ENCODE measurements at regions not wholly inside any gene's neighbourhood (a gene's known extent, or its start where the extent isn't known, plus 50 kb on each side); places are given as distances from the start of the nearest gene placed in this dataset.

- Histone ChIP-seq H3K27ac (ENCODE audit: low read length) (no peak overlapping the region), H3K9ac (ENCODE audit: low read depth, low read length) (no peak overlapping the region), H3K4me3 (ENCODE audit: low read length) (no peak overlapping the region), H3K9me3 (ENCODE audit: insufficient read depth, low read depth, low read length) (peaks cover 8% of the 10 kb centered on the region), H3K4me1 (ENCODE audit: insufficient read depth, low read length) (no peaks in the 10 kb centered on the region), H3K27me3 (ENCODE audit: insufficient read depth, low read length) (no peaks in the 10 kb centered on the region), H3K36me3 (ENCODE audit: insufficient read depth, low read depth, low read length) (no peaks in the 10 kb centered on the region)
These were observed 672.1 kb upstream of the RIOK2 start for GRCh38 chr5:97854871-97855762.

DNA sequence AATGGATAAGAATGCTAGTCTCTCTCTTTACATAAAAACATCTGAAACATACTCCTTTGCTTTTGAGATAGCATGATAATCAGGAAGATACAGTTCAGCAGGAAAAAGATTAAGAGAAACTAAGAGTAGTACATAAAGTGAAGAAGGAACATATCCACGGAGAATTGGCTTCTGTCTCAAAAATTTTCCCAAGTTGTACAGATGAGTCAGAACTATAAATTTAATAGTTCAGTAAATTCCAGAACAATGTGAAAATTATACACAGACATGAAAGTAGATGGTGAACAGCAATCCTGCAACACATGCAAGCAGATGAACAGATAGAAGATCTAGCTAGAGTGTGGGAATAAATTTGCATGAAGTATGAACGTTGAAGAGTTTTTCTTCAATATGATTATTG lies 691.4 kb upstream of the RIOK2 start:
- Histone ChIP-seq H3K36me3 (ENCODE audit: insufficient read depth, low read depth, low read length) (no peaks in the 10 kb centered on the region), H3K4me1 (ENCODE audit: insufficient read depth, low read length) (no peaks in the 10 kb centered on the region), H3K9ac (ENCODE audit: low read depth, low read length) (no peak overlapping the region), H3K27me3 (ENCODE audit: insufficient read depth, low read length) (no peaks in the 10 kb centered on the region), H3K9me3 (ENCODE audit: insufficient read depth, low read depth, low read length) (no peaks in the 10 kb centered on the region), H3K27ac (ENCODE audit: low read length) (no peak overlapping the region), H3K4me3 (ENCODE audit: low read length) (no peak overlapping the region)

DNA sequence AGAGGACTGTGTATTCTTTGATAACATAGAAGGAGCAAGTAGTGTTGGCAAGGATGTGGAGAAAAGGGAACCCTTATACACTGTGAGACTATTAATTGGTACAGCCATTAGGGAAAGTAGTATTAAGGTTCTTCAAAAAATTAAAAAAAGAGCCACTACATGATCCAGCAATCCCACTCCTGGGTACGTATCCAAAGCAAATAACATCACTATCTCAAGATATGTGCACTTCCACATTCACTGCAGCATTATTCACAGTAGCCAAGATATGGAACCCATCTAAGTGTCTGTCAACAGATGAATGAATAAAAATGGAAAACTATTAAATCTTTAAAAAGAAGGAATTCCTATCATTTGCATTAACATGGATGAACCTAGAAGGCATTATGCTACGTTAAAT lies 693.2 kb upstream of the RIOK2 start:
- Histone ChIP-seq H3K4me3 (ENCODE audit: low read length) (no peak overlapping the region), H3K4me1 (ENCODE audit: insufficient read depth, low read length) (no peaks in the 10 kb centered on the region), H3K27ac (ENCODE audit: low read length) (no peak overlapping the region), H3K9ac (ENCODE audit: low read depth, low read length) (no peak overlapping the region), H3K9me3 (ENCODE audit: insufficient read depth, low read depth, low read length) (no peaks in the 10 kb centered on the region), H3K36me3 (ENCODE audit: insufficient read depth, low read depth, low read length) (no peaks in the 10 kb centered on the region), H3K27me3 (ENCODE audit: insufficient read depth, low read length) (no peaks in the 10 kb centered on the region)

GRCh38 chr5:97877588-97877987 lies 694.5 kb upstream of the RIOK2 start:
- Histone ChIP-seq H3K9me3 (ENCODE audit: insufficient read depth, low read depth, low read length) (no peaks in the 10 kb centered on the region), H3K9ac (ENCODE audit: low read depth, low read length) (no peak overlapping the region), H3K4me1 (ENCODE audit: insufficient read depth, low read length) (no peaks in the 10 kb centered on the region), H3K36me3 (ENCODE audit: insufficient read depth, low read depth, low read length) (no peaks in the 10 kb centered on the region), H3K27ac (ENCODE audit: low read length) (no peak overlapping the region), H3K4me3 (ENCODE audit: low read length) (no peak overlapping the region), H3K27me3 (ENCODE audit: insufficient read depth, low read length) (no peaks in the 10 kb centered on the region)

- H3K4me3 ChIP-seq (ENCODE audit: low read length), result no peak overlapping the region
- no peaks in the 10 kb centered on the region for H3K4me1 ChIP-seq (ENCODE audit: insufficient read depth, low read length)
- no peak overlapping the region for H3K27ac ChIP-seq (ENCODE audit: low read length)
- H3K36me3 ChIP-seq (ENCODE audit: insufficient read depth, low read depth, low read length), result no peaks in the 10 kb centered on the region
- no peak overlapping the region for H3K9ac ChIP-seq (ENCODE audit: low read depth, low read length)
- H3K27me3 ChIP-seq (ENCODE audit: insufficient read depth, low read length), result no peaks in the 10 kb centered on the region
- no peaks in the 10 kb centered on the region for H3K9me3 ChIP-seq (ENCODE audit: insufficient read depth, low read depth, low read length)
These were observed 705.4 kb upstream of the RIOK2 start for GRCh38 chr5:97888439-97888838.

DNA sequence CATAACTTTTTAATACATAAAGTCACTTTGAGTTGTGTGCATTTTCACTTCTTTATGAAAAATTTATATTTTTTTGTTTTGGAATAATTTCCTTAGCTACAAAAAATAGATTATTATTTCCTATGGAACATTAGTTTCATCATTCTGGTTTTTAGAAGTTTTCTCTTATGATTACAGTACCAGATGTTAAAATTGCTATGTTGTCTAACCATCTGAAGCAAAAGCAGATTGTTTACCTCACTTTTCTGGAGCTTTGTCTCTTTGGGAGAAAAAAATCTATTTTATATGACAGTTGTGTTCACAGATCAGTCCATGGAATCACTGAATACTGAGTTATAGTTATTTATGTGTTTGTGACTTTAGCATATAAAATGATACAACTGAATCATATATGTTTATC lies 708.9 kb upstream of the RIOK2 start:
- no peaks in the 10 kb centered on the region for H3K27me3 ChIP-seq (ENCODE audit: insufficient read depth, low read length)
- H3K36me3 ChIP-seq (ENCODE audit: insufficient read depth, low read depth, low read length), result no peaks in the 10 kb centered on the region
- no peaks in the 10 kb centered on the region for H3K9me3 ChIP-seq (ENCODE audit: insufficient read depth, low read depth, low read length)
- no peak overlapping the region for H3K9ac ChIP-seq (ENCODE audit: low read depth, low read length)
- H3K4me1 ChIP-seq (ENCODE audit: insufficient read depth, low read length), result no peaks in the 10 kb centered on the region
- no peak overlapping the region for H3K27ac ChIP-seq (ENCODE audit: low read length)
- H3K4me3 ChIP-seq (ENCODE audit: low read length), result no peak overlapping the region

- Histone ChIP-seq H3K27ac (ENCODE audit: low read length) (no peak overlapping the region), H3K4me3 (ENCODE audit: low read length) (no peak overlapping the region), H3K4me1 (ENCODE audit: insufficient read depth, low read length) (no peaks in the 10 kb centered on the region; the same call in 1 of the 2 replicates), H3K36me3 (ENCODE audit: insufficient read depth, low read depth, low read length) (no peaks in the 10 kb centered on the region), H3K9me3 (ENCODE audit: insufficient read depth, low read depth, low read length) (peaks cover 26% of the 10 kb centered on the region), H3K9ac (ENCODE audit: low read depth, low read length) (no peak overlapping the region), H3K27me3 (ENCODE audit: insufficient read depth, low read length) (no peaks in the 10 kb centered on the region)
These were observed 720.7 kb upstream of the RIOK2 start for GRCh38 chr5:97903742-97904141.

- Histone ChIP-seq H3K9ac (ENCODE audit: low read depth, low read length) (no peak overlapping the region), H3K36me3 (ENCODE audit: insufficient read depth, low read depth, low read length) (no peaks in the 10 kb centered on the region), H3K27me3 (ENCODE audit: insufficient read depth, low read length) (no peaks in the 10 kb centered on the region), H3K27ac (ENCODE audit: low read length) (no peak overlapping the region), H3K4me3 (ENCODE audit: low read length) (no peak overlapping the region), H3K4me1 (ENCODE audit: insufficient read depth, low read length) (no peaks in the 10 kb centered on the region; the same call in 1 of the 2 replicates), H3K9me3 (ENCODE audit: insufficient read depth, low read depth, low read length) (peaks cover 26% of the 10 kb centered on the region)
These were observed 723.1 kb upstream of the RIOK2 start for GRCh38 chr5:97906135-97906534.

- H3K27ac ChIP-seq (ENCODE audit: low read length), result no peak overlapping the region
- no peaks in the 10 kb centered on the region for H3K36me3 ChIP-seq (ENCODE audit: insufficient read depth, low read depth, low read length)
- H3K9me3 ChIP-seq (ENCODE audit: insufficient read depth, low read depth, low read length), result peaks cover 23% of the 10 kb centered on the region
- no peaks in the 10 kb centered on the region for H3K27me3 ChIP-seq (ENCODE audit: insufficient read depth, low read length)
- H3K4me3 ChIP-seq (ENCODE audit: low read length), result no peak overlapping the region
- no peak overlapping the region for H3K9ac ChIP-seq (ENCODE audit: low read depth, low read length)
- no peaks in the 10 kb centered on the region; the same call in 1 of the 2 replicates for H3K4me1 ChIP-seq (ENCODE audit: insufficient read depth, low read length)
These were observed 724.8 kb upstream of the RIOK2 start for GRCh38 chr5:97907646-97908400.

DNA sequence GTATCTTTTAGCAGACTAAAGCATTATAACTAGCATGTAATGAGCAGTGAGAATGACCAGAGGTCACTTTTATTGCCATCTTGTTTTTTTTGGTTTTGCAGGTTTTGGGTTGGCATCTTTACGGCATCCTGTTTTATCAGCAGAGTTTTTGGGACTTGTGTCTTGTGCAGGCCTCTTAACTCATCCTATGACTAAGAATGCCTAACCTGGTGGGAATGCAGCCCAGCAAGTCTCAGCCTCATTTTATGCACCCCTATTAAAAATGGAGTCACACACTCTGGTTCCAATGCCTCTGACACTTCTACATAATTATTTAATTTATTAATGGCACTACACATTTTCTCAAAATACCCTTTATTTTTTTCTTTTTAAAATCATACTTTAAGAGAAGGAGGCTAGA lies 726.5 kb upstream of the RIOK2 start:
- no peak overlapping the region for H3K4me3 ChIP-seq (ENCODE audit: low read length)
- no peaks in the 10 kb centered on the region; the same call in 1 of the 2 replicates for H3K4me1 ChIP-seq (ENCODE audit: insufficient read depth, low read length)
- no peaks in the 10 kb centered on the region for H3K27me3 ChIP-seq (ENCODE audit: insufficient read depth, low read length)
- no peak overlapping the region for H3K27ac ChIP-seq (ENCODE audit: low read length)
- no peak overlapping the region for H3K9ac ChIP-seq (ENCODE audit: low read depth, low read length)
- peaks cover 6% of the 10 kb centered on the region for H3K9me3 ChIP-seq (ENCODE audit: insufficient read depth, low read depth, low read length)
- no peaks in the 10 kb centered on the region for H3K36me3 ChIP-seq (ENCODE audit: insufficient read depth, low read depth, low read length)

DNA sequence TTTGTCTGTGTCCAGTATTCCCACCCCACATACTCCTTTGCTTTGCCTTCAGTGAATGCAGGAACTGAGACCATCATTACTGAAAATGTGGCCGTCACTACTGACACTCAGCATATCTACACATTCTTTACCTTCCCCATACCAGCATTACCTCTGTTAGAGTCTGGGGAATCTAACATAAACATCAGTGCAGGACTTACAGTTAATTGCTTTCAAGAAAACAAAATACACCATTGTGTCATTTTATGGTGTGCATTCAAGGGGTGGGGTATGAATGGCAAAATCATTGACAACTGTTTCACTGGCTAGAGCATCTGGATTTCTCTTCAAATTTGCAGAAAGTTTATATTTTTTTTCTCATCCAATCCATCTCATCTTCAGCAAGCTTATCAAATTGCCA lies 731.4 kb upstream of the RIOK2 start:
- no peak overlapping the region for H3K9ac ChIP-seq (ENCODE audit: low read depth, low read length)
- H3K27me3 ChIP-seq (ENCODE audit: insufficient read depth, low read length), result no peaks in the 10 kb centered on the region
- H3K27ac ChIP-seq (ENCODE audit: low read length), result no peak overlapping the region
- H3K9me3 ChIP-seq (ENCODE audit: insufficient read depth, low read depth, low read length), result no peaks in the 10 kb centered on the region
- no peak overlapping the region for H3K4me3 ChIP-seq (ENCODE audit: low read length)
- no peaks in the 10 kb centered on the region for H3K4me1 ChIP-seq (ENCODE audit: insufficient read depth, low read length)
- no peaks in the 10 kb centered on the region for H3K36me3 ChIP-seq (ENCODE audit: insufficient read depth, low read depth, low read length)

- no peaks in the 10 kb centered on the region for H3K4me1 ChIP-seq (ENCODE audit: insufficient read depth, low read length)
- no peaks in the 10 kb centered on the region for H3K36me3 ChIP-seq (ENCODE audit: insufficient read depth, low read depth, low read length)
- no peaks in the 10 kb centered on the region for H3K9me3 ChIP-seq (ENCODE audit: insufficient read depth, low read depth, low read length)
- no peaks in the 10 kb centered on the region for H3K27me3 ChIP-seq (ENCODE audit: insufficient read depth, low read length)
- H3K4me3 ChIP-seq (ENCODE audit: low read length), result no peak overlapping the region
- H3K9ac ChIP-seq (ENCODE audit: low read depth, low read length), result no peak overlapping the region
- H3K27ac ChIP-seq (ENCODE audit: low read length), result no peak overlapping the region
These were observed 732.1 kb upstream of the RIOK2 start for GRCh38 chr5:97915106-97915505.
